AG09319 (cell line): ENCODE measurements at regions not wholly inside any gene's neighbourhood (a gene's known extent, or its start where the extent isn't known, plus 50 kb on each side); places are given as distances from the start of the nearest gene placed in this dataset.

ENCODE experiments used
- DNase-seq: peaks from one replicate; pipeline ENCODE4 v3.0.0-alpha.2; 2010; ENCODE audit warnings: low read depth; ENCODE audit errors: extremely low read depth
- TF ChIP-seq, protein P1 (sequence below): IDR thresholded peaks from 2 replicates; pipeline ENCODE4 v1.5.1; 2011; ENCODE audit warnings: low read depth, mild to moderate bottlenecking, inconsistent platforms, low read length, moderate library complexity

DNA sequence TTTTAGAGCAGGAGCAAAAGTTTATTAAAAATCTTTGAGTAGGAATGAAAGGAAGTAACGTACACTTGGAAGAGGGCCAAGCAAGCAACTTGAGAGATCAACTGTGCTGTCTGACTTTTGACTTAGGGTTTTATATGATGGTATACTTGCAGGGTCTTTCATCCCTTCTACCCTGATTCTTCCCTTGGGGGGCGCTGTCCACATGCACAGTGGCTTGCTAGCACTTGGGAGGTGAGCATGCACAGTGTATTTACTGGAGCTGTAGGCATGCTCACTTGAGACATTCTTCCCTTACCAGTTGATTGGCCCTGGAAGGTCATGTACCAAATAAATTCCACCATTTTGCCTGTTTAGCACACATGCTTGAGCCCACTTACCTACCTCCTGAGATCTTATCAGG, 1001.3 kb upstream of the ADGRL2 start:
- TF ChIP-seq, protein P1, sequence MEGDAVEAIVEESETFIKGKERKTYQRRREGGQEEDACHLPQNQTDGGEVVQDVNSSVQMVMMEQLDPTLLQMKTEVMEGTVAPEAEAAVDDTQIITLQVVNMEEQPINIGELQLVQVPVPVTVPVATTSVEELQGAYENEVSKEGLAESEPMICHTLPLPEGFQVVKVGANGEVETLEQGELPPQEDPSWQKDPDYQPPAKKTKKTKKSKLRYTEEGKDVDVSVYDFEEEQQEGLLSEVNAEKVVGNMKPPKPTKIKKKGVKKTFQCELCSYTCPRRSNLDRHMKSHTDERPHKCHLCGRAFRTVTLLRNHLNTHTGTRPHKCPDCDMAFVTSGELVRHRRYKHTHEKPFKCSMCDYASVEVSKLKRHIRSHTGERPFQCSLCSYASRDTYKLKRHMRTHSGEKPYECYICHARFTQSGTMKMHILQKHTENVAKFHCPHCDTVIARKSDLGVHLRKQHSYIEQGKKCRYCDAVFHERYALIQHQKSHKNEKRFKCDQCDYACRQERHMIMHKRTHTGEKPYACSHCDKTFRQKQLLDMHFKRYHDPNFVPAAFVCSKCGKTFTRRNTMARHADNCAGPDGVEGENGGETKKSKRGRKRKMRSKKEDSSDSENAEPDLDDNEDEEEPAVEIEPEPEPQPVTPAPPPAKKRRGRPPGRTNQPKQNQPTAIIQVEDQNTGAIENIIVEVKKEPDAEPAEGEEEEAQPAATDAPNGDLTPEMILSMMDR: no peak
- DNase-seq: no peak

DNA sequence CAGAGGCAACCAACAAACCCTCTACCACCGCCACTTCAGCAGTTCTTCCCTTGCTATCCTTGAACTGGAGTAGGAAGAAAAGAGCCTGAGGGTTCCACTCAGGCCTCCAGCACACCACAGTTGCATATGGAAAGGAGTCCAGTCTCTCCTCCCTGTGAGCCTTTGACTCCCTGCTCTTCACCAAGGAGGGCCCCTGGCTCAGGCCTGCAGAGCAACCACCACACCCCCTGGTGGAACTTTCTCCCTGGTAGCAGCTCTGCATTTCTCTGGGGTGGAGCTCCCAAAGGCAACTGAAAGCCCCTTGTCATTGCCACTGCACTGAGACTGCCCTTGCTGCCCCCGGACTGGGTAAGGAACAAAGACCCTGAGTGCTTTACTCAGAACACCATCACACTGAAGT, 1021.5 kb upstream of the ADGRL2 start:
- TF ChIP-seq, protein P1: no peak
- DNase-seq: no peak

DNA sequence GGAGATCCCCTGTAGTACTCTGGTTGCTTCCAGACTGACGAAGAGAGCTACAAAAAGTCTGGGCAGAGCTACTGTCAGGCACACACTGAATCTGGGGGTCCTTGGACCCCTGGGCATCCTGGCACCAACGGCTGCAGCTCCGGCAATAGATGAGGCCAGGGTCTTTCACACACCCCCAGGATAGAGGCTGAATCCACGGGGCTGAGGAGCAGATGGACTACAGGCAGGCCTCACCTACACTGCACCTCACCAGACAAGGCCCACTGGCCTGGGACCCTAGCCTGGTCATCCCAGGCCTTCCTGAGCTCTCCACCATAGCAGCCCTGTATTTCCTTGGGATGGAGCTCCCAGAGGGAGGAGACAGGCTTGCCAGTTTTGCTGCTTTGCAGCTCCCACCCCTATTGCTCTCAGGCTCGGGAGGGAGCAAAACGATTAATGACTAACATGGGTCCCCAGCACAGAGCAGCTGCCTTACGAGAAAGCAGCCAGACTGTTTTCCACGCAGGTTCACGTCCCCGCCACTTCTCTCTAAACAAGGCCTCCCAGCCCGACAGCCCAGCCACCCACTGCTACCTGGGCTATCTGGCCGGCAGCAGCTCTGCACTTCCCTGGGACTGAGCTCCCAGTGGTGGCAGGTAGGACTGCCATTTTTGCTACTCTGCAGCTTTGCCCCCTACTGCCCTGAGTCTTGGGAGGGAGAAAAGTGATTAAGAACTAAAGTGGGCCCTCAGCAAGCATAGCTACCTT, 1022.5 kb upstream of the ADGRL2 start:
- TF ChIP-seq, protein P1: no peak
- no peak for DNase-seq

DNA sequence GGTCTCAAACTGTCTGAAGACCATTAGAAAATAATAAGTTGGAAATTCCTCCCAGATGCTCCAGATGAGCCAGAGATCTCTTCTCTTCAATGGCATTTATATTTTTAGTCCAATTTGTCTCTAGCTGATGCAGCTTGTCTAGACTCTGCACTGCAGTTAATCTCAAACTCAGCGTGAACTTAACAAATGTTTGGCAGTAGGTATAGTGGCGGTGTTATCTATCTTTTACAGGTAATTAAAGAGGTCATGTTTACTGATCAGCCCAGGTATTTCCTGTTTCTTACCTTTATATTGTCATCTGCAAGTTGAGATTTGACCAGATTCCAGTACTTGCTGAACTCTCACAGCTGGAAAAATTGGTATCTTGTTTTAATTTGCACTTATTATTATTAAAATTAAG, 1024.5 kb upstream of the ADGRL2 start:
- no peak for DNase-seq
- TF ChIP-seq, protein P1: no peak

DNA sequence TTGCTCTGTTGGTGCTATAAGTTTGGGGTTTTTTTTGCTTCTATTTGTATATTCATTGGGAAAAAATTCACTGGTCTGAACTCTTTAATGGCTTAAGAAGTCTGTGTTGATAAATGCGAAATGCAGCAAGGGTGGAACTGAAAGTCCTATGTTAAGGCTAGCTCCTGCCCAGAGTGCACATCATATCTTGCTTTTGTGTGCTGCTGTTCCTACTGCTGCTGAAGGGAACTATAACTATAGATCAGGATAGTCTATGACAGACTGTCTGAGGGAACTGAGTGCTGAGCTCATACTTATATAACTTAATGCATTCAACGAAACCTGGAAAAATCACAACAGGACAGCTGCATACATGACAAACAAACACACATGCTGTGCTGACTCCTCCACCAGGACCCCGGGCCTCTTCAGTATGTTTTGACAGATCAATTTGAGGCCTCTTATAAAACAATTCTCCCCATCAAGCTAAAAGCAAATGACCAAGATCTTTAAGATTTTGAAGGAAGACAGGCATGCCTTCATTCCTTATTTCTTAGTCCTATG, 1031.5 kb upstream of the ADGRL2 start:
- no peak for DNase-seq
- TF ChIP-seq, protein P1: no peak

DNA sequence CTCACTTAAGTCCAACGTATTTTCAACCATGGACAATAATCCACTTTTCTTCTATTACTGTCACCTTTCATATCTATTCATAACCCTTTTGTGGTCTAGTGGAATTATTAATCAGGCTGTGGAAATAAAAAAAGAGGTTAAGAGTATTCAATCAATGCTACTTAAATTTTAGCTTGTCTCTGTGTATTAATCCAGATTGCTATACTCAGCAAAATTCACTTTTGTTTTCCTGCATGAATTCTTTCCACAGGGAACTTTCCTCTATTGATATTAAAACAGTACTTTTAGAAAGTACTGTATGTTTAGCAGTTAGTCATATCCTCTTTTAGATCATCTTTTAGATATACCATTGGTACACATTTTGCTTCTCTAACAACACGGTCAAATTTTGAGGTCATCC, 1033.0 kb upstream of the ADGRL2 start:
- TF ChIP-seq, protein P1: no peak
- DNase-seq: no peak

DNA sequence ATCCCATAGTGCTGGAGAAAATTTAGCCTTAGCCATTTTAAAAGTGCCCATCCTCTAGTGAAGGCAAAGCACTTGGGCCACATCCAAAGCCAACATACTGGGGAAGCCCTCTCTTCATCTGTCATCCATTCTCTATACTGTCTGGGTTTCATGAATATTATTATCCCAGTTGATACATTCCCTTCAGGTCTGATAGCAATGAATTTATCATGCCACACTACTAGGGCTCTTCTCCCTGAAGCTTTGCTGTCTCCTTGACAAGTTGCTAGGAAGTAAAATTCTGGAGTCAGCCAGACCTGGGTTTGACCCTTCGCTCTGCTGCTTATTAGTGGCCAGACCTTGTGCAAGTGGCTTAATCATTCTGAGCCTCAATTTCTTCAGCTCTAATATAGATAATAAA, 1041.4 kb upstream of the ADGRL2 start:
- no peak for DNase-seq
- TF ChIP-seq, protein P1: no peak
